ENCODE measurements at regions not wholly inside any gene's neighbourhood (a gene's known extent, or its start where the extent isn't known, plus 50 kb on each side); places are given as distances from the start of the nearest gene placed in this dataset.

DNA sequence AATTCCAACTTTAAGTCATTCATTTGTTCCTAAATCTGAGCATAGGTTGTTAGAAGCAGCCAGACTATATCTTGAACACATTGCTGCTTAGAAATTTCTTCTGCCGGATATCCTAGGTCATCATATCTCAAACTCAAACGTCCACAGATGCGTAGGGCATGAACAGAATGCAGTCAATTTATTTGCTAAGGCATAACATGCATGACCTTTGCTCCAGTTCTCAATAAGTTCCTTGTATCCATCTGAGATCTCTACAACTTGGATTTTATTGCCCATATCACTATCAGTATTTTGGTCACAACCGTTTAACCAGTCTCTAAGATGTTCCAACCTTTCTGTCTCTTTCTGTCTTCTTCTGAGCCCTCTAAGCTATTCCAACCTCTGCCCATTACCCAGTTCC, 210.9 kb upstream of the MANEA start:
- DNase-seq = no peak

DNA sequence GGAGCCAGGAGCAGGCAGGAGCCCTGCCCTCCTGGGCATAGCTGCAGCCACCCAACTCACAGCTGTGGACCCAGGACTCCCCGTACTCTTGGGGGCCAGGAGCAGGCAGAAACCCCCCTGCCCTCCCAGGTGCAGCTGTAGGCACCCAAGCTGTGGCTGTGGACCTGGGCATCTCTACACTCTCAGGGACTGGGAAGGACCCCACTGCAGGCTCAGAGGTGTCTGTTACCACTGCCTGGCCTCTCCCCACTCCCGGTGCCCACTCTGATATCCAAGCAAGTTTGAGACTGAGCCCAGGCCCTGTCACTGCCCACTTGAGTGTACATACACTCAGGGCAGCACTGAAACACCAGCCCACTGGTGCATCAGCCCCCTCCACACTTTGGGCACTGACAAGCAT, 193.5 kb upstream of the MANEA start:
- DNase-seq = no peak

DNA sequence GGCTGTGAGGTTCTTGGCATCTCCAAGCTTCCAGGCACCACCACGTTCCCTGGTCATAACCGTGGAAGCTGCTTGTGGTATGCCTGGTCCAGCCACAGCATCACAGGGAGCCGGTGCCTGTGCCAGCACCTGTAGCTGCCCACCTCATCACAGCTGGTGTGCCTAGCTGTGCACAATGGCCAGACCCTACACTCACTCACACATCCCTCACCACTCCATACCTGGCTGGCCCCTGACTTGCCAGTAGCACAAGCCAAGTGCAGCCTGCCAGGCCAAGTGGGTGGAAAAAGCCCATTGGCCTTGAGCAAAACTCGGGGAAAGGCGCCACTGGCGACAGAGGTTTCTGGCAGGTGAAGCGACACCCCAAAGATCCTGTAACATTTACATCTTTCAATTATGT, 192.3 kb upstream of the MANEA start:
- no peak for DNase-seq

DNA sequence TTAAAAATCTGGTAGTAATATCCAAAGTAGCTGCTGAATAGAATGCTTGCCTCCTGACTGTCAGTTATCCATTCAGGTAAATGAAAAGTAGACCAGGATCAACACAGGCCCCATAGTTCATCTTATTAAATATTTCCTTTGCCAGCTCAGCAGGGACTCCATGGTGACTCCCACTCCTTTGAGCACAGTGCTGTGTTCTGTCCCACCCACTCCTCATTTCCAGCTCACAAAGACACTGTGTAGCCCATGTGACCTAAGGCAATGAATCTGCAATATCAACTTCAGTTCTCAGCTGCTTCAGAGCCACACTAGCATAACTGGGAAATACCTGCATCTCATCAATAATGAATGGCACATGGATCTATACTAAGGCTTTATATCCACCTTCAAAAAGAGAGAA, 189.5 kb upstream of the MANEA start:
- DNase-seq = no peak

DNA sequence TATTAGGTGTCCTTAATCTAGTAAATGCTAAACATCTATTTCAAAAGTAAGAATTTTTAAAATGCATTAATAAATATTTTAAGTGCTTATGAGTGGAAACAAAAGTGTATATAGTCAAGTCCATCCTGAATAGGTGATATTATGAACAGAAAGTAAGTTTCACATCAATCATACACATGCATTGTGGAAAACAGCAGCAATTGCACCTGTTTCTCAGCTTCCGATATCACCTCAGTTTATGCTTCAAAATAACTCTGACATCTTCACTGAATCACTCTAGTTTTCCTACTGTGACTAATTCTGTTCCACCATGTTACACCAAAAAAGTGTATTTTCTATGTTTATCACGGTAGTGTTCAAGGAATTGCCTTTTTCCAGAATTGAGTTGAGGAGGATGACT, 172.6 kb upstream of the MANEA start:
- DNase-seq = no peak

DNA sequence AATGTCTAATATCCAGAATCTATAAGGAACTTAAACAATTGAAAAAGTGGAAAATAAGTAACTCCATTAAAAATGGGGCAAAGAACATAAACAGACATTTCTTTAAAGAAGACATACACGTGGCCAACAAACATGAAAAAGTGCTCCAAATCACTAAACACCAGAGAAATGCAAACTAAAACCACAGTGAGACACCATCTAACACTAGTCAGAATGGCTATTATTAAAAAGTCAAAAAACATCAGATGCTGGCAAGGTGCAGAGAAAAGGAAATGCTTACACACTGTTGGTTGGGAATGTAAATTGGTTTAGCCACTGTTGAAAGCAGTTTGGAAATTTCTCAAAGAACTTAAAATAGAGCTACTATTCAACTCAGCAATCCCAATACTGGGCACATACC, 169.2 kb upstream of the MANEA start:
- no peak for DNase-seq

DNA sequence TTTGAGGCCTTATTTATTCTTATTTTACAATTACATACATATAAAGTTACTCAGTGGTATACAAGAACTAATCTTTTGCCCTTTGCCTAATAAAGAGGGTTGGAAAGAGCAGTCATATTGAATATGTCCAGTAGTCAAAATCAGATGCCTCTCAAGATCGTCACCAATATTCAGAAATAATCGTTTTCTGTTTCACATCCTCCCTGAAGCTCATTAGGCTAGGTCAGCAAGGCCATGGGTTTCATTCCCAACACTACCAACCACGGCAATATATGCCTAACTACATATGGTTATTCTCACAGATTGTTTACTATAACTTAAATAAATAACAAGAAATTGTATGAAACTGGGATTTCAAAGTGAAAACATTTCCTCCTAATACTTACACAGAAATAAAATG, 167.2 kb upstream of the MANEA start:
- no peak for DNase-seq

DNA sequence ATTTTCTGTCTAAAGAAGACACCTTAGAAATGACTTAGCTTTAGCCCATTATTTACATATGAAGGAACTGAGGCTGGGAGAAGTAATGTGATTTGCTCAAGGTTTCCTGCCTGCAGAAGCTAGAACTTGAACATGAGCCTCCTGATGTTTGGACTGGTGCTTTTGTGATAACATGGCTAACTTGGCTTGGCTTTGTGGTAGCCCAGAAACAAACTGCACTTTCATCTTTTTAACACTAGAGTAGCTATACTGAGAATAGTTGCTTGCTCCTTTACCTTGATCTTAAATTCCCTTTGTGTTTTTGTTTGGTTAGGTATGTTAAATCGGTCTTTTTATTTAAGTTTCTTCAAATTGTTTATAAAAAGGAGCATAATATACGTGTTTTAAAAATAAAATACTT, 163.5 kb upstream of the MANEA start:
- no peak for DNase-seq

DNA sequence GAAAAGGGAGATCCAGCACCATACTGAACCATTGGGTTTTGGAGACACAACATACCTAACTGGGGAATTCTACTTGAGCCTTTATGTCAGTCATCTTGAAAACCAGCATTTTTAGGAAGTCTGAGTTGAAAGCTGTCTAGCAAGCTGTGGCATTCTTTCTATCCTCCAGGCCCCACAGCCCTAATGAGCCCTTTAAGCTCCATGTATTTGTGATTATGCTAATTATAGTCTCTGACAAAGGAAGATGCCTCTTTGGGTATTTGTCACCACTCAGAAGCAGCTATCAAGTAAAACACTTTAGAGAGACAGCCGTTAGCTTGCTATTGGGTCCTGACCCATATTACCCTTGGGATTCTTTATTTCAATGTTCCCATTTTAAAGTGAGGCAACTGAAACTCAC, 159.5 kb upstream of the MANEA start:
- DNase-seq = no peak

DNA sequence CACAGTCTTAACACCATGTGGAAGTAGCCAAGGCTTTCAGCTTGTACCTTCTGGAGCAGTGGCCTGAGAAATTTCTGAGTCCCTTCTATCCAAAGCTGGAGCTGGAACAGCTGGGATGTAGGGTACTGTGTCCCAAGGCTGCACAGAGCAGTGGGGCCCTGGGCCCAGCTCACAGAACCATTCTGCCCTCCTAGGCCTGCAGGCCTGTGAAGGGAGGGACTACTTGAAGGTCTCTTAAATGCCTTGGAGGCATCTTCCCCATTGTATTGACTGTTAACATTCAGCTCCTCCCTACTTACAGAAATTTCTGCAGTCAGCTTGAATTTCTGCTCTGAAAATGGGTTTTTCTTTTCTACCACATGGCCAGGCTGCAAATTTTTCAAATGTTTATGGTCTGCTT, 156.5 kb upstream of the MANEA start:
- DNase-seq = no peak

DNA sequence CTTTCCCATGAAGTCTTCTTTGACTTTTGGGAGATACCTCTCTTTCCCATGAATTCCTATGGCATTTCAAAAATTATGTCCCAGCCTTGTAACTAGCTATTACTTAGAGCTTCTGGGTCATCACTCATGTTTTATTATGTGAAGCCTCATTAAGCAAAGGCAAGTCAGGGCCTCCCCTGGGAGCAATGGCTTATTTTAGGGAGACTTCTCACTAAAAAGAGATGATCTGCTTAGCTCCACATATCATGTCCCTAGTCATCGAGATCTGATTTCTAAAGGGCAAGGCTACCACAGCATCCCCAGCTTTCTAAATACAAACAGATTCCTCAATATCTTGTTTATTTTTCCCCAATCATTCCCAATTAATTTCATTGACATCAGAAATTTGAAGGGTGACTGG, 154.0 kb upstream of the MANEA start:
- DNase-seq = no peak

DNA sequence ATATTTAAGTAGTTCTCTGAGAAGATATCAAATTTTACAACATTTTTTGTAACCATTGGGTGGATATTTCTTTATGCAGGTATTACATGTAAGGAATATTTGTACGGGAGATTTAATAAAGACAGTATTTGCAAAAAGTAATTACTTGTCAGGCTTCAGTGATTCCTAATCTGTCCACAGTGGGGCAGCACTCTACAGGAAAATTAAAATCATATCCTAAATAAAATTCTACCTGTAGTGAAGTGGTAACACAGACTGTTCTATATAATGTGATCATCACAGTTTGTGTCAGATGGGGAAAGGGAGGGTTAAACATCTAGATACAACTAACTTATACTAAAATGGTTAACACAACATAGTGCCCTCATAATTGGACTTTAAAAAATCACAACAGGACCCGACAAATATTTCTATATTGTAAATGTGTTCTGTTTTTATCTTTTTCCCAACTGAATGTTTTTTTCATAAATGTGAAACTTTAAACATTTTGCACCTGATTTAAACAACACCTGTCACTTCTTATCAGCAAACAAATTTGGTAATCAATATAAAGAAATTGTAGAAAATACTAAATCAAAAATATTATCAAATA, 145.6 kb upstream of the MANEA start:
- peak; percentile 12 for DNase-seq

DNA sequence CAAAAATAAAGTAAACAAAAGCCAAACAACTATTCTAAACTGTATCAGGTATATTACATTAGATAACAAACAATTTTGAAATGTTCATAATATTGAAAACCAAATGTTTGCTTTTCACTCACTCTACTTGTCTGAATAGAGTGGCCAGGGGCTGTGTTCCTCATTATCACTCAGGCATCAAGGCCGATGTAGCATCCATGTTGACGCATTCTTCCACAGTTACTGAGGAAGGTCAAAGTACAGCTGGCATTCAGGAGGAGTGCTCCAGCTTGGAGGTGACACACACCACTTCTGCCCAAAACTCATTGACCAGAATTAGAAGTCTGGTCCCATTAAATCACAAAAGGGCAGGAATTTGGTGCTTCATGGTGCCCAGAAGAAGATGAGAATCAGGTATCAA, 137.6 kb upstream of the MANEA start:
- DNase-seq = no peak

DNA sequence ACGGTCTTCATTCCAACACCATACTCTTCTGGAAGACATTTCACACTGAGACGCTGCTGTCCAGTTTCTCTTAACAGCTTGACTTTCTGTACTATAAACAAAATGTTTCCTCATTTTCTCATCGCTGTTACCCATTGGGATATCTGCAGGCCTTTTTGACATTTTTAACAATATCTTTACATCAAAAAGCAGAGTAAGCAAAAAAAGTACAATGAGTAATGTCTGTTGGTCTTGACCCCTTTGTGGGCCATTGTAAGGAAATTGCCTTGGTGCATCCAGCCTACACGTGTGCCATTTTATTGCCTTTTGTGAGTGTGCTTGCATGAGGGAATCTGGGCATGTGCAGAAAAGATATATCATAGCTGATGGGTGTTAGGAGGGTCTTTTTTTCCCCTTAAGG, 129.1 kb upstream of the MANEA start:
- DNase-seq = no peak

DNA sequence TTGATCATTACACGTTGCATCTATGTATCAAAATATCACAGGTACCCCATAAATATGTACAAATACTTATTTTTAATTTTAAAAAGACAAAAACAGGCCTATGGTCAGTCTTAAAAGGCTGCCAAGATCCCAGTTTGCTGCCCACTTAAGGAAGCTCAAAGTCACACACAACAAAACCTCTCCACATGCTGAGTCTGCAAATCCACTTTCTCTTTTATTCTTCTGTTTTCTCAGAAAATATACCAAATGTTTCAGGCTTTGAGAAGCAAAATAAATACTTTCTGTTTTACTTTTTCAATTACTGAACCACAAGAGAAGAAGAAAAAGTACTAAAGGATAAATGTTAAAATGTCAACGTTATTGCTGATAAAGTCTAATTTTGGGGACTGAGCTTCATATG, 107.8 kb upstream of the MANEA start:
- DNase-seq = no peak

DNA sequence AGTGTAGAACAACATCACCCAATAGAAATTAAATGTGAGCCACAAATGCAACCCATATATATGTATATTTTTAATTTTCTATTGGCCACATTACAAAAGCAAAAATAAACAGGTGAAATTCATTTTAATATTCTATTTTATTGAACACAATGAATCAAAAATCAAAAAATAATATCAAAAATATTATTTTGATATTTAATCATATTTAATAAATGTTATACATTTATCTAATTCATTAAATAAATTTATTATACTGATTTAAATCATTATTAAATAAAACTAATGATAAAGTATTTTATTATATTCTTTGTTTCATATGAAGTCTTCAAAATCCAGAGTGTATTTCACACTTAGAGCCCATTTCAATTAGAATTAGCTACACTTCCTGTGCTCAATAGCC, 98.4 kb upstream of the MANEA start:
- no peak for DNase-seq

DNA sequence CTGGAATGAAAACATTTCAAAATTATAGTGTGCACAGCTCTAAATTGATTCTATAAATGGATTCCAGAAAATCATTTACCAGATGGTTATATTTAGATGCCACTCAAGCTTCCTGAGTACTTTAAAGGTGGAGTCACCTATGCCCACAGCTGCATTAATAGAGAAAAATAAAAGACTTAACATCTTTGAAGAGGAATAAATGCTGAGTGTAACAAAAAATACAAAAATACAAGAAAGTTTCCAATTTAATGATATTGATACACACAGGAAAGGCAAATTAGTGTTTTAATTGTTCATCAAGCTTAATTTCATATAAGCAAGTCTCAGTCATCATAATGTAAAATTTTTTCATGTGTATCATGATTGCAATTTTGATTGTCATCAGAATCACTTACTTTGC, 89.5 kb upstream of the MANEA start:
- DNase-seq = no peak

DNA sequence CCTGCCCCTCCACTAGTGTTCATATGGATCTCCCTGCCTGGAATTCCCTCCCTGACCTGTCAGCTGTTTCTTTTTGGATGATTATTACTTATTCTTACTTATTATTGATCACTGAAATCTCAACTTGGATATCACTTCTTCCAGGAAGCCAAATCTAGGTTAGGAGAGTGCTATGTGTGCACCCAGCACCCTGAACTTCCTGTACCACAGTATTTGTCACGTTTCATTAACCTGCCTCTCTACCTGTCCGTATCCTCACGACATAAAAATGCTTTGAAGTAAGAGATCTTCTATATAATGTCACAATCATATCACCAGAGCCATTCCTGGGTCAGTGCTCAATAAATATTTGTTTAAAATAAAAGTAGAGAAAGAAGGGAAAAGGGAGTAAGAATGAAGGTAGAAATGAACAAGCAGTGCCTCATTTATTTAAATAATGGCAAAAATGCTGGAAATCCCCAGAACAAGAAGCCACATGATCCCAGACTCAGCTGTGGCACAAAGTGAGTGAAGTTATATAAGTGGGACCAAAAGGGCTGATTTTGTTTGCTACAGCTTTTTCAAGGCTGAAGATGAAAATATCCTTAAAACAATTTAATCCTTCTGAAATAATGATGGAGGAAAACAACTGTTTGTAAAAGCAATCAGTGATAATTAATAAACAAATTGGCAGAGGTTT, 88.0 kb upstream of the MANEA start:
- DNase-seq = no peak

DNA sequence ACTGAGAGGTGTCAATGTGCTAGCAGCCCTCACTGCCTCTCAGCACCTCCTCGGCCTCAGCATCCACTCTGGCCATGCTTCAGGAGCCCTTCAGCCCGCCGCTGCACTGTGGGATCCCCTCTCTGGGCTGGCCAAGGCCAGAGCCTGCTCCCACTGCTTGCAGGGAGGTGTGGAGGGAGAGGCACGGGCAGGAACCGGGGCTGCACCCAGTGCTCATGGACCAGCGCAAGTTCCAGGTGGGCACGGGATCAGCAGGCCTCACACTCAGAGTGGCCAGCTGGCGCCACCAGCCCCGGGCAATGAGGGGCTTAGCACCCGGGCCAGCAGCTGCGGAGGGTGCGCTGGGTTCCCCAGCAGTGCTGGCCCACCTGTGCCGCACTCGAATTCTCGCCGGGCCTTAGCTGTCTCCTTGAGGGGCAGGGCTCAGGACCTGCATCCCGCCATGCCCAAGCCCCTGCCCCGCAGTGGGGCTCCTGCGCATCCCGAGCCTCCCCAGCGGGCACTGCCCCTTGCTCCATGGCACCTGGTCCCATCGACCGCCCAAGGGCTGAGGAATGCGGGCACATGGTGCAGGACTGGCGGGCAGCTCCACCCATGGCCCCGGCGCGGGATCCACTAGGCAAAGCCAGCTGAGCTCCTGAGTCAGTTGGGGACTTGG, 80.4 kb upstream of the MANEA start:
- no peak for DNase-seq

DNA sequence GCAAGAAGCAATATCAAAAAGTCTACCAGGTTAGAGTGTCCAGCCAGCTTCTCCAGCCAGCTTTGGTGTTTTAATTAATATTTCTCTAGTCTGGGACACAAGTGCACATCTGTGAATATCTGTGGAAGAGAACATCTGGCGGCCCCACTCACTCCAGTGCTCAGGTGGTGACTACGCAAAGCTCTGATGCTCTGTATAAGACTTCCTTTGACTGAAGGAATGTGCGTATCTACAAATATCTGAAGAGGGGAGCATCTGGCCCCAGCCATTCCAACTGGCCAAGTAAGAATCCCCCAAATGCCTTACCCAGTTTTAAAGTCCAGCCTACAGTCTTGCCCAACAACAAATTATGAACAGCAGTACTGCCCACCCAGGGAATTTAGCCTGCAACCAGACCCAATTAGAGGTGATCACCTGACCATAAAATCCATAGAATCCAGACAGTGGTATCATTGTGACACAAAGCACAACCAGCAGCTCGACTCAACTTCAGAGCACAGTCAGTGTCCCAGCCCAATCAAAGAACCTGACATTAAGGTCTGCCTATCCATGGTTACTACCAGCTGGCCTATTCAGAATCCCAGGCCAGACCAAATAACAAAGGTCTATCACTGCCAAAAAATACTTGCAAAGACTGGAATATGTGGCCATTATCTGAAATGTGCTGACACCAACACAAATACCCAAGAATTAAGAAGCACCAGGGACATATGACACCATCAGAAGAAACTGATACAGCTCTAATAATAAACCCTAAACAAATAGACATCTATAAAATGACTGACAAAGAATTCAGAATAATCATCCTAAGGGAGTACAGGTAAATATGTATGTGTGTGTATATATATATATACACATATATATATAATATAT, 76.1 kb upstream of the MANEA start:
- DNase-seq = no peak

DNA sequence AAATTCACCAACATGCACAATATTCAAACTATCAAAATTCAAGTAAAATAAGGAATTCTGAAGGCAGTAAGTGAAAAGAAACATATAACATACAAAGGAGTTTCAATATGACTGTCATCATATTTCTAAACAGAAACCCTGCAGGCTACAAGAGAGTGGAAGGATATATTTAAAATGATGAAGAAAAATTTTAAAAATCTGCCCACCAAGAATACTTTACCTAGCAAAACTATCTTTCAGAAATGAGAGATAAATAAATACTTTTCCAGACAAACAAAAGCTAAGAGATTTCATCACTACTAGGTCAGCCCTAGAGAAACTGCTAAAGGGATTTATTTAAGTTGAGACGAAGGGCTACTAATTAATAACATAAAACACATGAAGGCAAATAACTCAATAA, 73.8 kb upstream of the MANEA start:
- no peak for DNase-seq

DNA sequence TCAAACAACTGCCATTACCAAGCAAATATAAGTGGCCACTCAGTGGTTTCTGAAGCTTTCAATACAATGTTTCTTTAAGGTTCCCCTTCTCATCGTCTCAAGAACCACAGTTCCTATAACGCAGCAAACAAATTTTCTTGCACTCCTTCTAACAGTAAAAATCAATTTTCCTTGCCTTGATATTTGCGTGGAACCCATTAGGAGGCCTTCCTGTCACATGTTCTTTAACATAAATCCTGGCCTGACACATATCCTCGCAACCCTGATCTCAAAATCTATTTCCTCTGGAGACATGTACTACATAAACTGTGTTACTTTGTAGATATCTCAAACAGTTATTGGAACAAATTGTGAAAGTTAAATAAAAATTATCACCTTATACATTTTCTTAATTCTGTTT, 65.9 kb upstream of the MANEA start:
- DNase-seq = no peak

DNA sequence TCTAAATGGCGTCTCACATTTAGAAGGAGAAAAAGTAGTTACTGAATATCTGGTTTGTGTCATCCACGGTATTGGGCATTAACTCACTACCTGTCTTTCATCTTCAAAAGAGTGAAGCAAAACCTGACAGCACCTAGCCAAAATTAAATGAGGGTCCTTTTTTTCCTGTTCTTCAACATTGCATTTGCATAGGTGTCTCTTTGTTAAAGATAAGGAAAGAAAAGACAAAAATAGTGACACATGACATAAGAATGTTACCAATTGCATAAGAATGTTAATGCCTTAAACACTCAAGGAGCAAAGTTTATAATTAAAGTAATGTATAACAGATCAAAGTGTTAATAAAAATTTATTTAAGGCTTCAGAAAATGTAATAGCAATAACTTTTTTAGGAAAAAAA, 61.4 kb upstream of the MANEA start:
- DNase-seq = no peak

DNA sequence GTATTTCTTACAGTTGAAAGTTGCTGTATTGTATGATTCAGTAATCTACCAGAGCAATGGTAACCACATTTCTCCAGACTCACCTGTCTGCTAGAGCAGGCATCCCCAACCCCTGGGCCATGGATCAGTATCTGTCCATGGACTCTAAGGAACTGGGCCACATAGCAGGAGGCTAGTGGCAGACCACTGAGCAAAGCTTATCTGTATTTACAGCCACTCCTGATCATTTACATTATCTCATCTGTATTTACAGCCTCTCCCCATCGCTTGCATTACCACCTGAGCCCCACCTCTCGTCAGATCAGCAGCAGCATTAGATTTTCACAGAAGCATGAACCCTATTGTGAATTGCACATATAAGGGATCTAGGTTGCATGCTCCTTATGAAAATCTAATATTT, 60.3 kb upstream of the MANEA start:
- no peak for DNase-seq
